SHP77 (cell line): ENCODE measurements at regions not wholly inside any gene's neighbourhood (a gene's known extent, or its start where the extent isn't known, plus 50 kb on each side); places are given as distances from the start of the nearest gene placed in this dataset.

ENCODE experiments used
- DNase-seq, 2 experiments: peaks; one replicate each; lab custom pipeline; 2025; lab: John Stamatoyannopoulos, UW

- DNase-seq = no peak
Measured at GRCh38 chr12:85352016-85352415, 72.0 kb downstream of the ALX1 start.

GRCh38 chr12:85356596-85357385, 76.8 kb downstream of the ALX1 start:
- DNase-seq = no peak

- no peak for DNase-seq
Measured at GRCh38 chr12:85357609-85358008, 77.6 kb downstream of the ALX1 start.

- no peak for DNase-seq
Measured at GRCh38 chr12:85358715-85359114, 78.7 kb downstream of the ALX1 start.

GRCh38 chr12:85363382-85364190, 83.6 kb downstream of the ALX1 start:
- DNase-seq = no peak

- DNase-seq = no peak
Measured at GRCh38 chr12:85367936-85368335, 87.9 kb downstream of the ALX1 start.

GRCh38 chr12:85369365-85370154, 89.5 kb downstream of the ALX1 start:
- DNase-seq = no peak

- DNase-seq = no peak
Measured at GRCh38 chr12:85373045-85373444, 93.0 kb downstream of the ALX1 start.

- no peak for DNase-seq
Measured at GRCh38 chr12:85374981-85375380, 95.0 kb downstream of the ALX1 start.

GRCh38 chr12:85385406-85385805, 105.4 kb downstream of the ALX1 start:
- DNase-seq = no peak

GRCh38 chr12:85390266-85390665, 110.2 kb downstream of the ALX1 start:
- no peak for DNase-seq

GRCh38 chr12:85392508-85392907, 112.5 kb downstream of the ALX1 start:
- DNase-seq = no peak

GRCh38 chr12:85393606-85394005, 113.6 kb downstream of the ALX1 start:
- no peak for DNase-seq

- no peak for DNase-seq
Measured at GRCh38 chr12:85394065-85394464, 114.0 kb downstream of the ALX1 start.

- DNase-seq = no peak
Measured at GRCh38 chr12:85394809-85395208, 114.8 kb downstream of the ALX1 start.

GRCh38 chr12:85405262-85405661, 125.2 kb downstream of the ALX1 start:
- no peak for DNase-seq

GRCh38 chr12:85405781-85406522, 125.9 kb downstream of the ALX1 start:
- no peak for DNase-seq

GRCh38 chr12:85413266-85413665, 133.2 kb downstream of the ALX1 start:
- DNase-seq = no peak

- no peak for DNase-seq
Measured at GRCh38 chr12:85422762-85423161, 142.7 kb downstream of the ALX1 start.

GRCh38 chr12:85423947-85424346, 143.9 kb downstream of the ALX1 start:
- no peak for DNase-seq

- no peak for DNase-seq
Measured at GRCh38 chr12:85424581-85425348, 144.7 kb downstream of the ALX1 start.
